AG10803 (cell line): ENCODE measurements at regions not wholly inside any gene's neighbourhood (a gene's known extent, or its start where the extent isn't known, plus 50 kb on each side); places are given as distances from the start of the nearest gene placed in this dataset.

Experiments
- DNase-seq: peaks from one replicate; pipeline ENCODE4 v3.0.0; 2010; ENCODE audit warnings: low read depth
- H3K4me3 ChIP-seq: 2 replicates; pipeline ENCODE4 v1.5.1; 2011; ENCODE audit warnings: mild to moderate bottlenecking, low read length, control low read depth
- CTCF ChIP-seq: conservative IDR thresholded peaks from 2 replicates; pipeline ENCODE4 v1.5.1; 2011; ENCODE audit warnings: mild to moderate bottlenecking, low read length, control low read depth, inconsistent platforms

- no peak for DNase-seq
- H3K4me3 ChIP-seq, result no peak overlapping the region
- TF ChIP-seq CTCF, result no peak
Observed at GRCh38 chr16:79972053-79972704, 371.6 kb upstream of the MAF start.

GRCh38 chr16:79971237-79971572 lies 370.7 kb upstream of the MAF start:
- no peak for DNase-seq
- H3K4me3 ChIP-seq, result no peak overlapping the region
- no peak for TF ChIP-seq CTCF

GRCh38 chr16:79970551-79971236 lies 370.2 kb upstream of the MAF start:
- DNase-seq, result peak; percentile 16
- TF ChIP-seq CTCF, result no peak
- no peak overlapping the region for H3K4me3 ChIP-seq

GRCh38 chr16:79970087-79970486 lies 369.6 kb upstream of the MAF start:
- DNase-seq, result no peak
- no peak overlapping the region for H3K4me3 ChIP-seq
- no peak for TF ChIP-seq CTCF

- no peak overlapping the region for H3K4me3 ChIP-seq
- no peak for TF ChIP-seq CTCF
- DNase-seq, result no peak
Observed at GRCh38 chr16:79969458-79969857, 368.9 kb upstream of the MAF start.

GRCh38 chr16:79966226-79966625 lies 365.7 kb upstream of the MAF start:
- TF ChIP-seq CTCF, result no peak
- H3K4me3 ChIP-seq, result no peak overlapping the region
- no peak for DNase-seq

GRCh38 chr16:79965718-79966117 lies 365.2 kb upstream of the MAF start:
- no peak overlapping the region for H3K4me3 ChIP-seq
- no peak for DNase-seq
- TF ChIP-seq CTCF, result no peak
